Endothelial cell (in vitro differentiated cells): ENCODE measurements at regions not wholly inside any gene's neighbourhood (a gene's known extent, or its start where the extent isn't known, plus 50 kb on each side); places are given as distances from the start of the nearest gene placed in this dataset.

ENCODE experiments used
- DNase-seq: peaks from one replicate; pipeline ENCODE4 v3.0.0; 2021; ENCODE audit warnings: low spot score
- H3K27ac Mint-ChIP-seq: one replicate; pipeline ENCODE4 v1.8.0; 2021; ENCODE audit warnings: mixed read lengths, inconsistent platforms; ENCODE audit not compliant: unreplicated experiment
- H3K27me3 Mint-ChIP-seq: one replicate; pipeline ENCODE4 v1.8.0; 2021; ENCODE audit warnings: mild to moderate bottlenecking, moderate library complexity, mixed read lengths, inconsistent platforms; ENCODE audit not compliant: unreplicated experiment
- H3K36me3 Mint-ChIP-seq: one replicate; pipeline ENCODE4 v1.8.0; 2021; ENCODE audit warnings: mild to moderate bottlenecking, low read depth, mixed read lengths, inconsistent platforms; ENCODE audit not compliant: unreplicated experiment
- H3K4me1 Mint-ChIP-seq: one replicate; pipeline ENCODE4 v1.8.0; 2021; ENCODE audit warnings: mild to moderate bottlenecking, mixed read lengths, inconsistent platforms; ENCODE audit not compliant: unreplicated experiment
- H3K4me3 Mint-ChIP-seq: one replicate; pipeline ENCODE4 v1.8.0; 2021; ENCODE audit warnings: mild to moderate bottlenecking, mixed read lengths, inconsistent platforms; ENCODE audit not compliant: unreplicated experiment
- H3K9me3 Mint-ChIP-seq: one replicate; pipeline ENCODE4 v1.8.0; 2021; ENCODE audit warnings: mixed read lengths, inconsistent platforms; ENCODE audit not compliant: unreplicated experiment
- CTCF ChIP-seq: fragments of 200-600 bp; sonication (generic); IDR thresholded peaks from one replicate; pipeline ENCODE4 v1.5.0; 2021; ENCODE audit warnings: antibody characterized with exemption; ENCODE audit not compliant: unreplicated experiment

GRCh38 chr12:38158428-38159091 lies 158.0 kb upstream of the ALG10B start:
- peaks cover 18% of the 10 kb centered on the region for H3K27me3 Mint-ChIP-seq
- TF ChIP-seq CTCF, result no peak
- no peak overlapping the region for H3K27ac Mint-ChIP-seq
- H3K4me3 Mint-ChIP-seq, result no peak overlapping the region
- no peak for DNase-seq
- H3K9me3 Mint-ChIP-seq, result peaks cover 29% of the 10 kb centered on the region
- no peaks in the 10 kb centered on the region for H3K4me1 Mint-ChIP-seq
- peaks cover 5% of the 10 kb centered on the region for H3K36me3 Mint-ChIP-seq

- Mint-ChIP-seq H3K36me3 (peaks cover 5% of the 10 kb centered on the region), H3K4me1 (no peaks in the 10 kb centered on the region), H3K4me3 (no peak overlapping the region), H3K27ac (no peak overlapping the region), H3K27me3 (peaks cover 16% of the 10 kb centered on the region), H3K9me3 (peaks cover 28% of the 10 kb centered on the region)
- no peak for DNase-seq
- TF ChIP-seq CTCF, result no peak
Measured at GRCh38 chr12:38159092-38159551, 157.5 kb upstream of the ALG10B start.

GRCh38 chr12:38159591-38160317 lies 156.8 kb upstream of the ALG10B start:
- Mint-ChIP-seq H3K4me3 (no peak overlapping the region), H3K27me3 (peaks cover 16% of the 10 kb centered on the region), H3K4me1 (no peaks in the 10 kb centered on the region), H3K27ac (no peak overlapping the region), H3K9me3 (peaks cover 30% of the 10 kb centered on the region), H3K36me3 (peaks cover 5% of the 10 kb centered on the region)
- no peak for DNase-seq
- no peak for TF ChIP-seq CTCF

- DNase-seq, result no peak
- TF ChIP-seq CTCF, result no peak
- Mint-ChIP-seq H3K27ac (no peak overlapping the region), H3K4me3 (no peak overlapping the region), H3K27me3 (peaks cover 16% of the 10 kb centered on the region), H3K9me3 (peaks cover 31% of the 10 kb centered on the region), H3K36me3 (peaks cover 5% of the 10 kb centered on the region), H3K4me1 (no peaks in the 10 kb centered on the region)
Measured at GRCh38 chr12:38160318-38161122, 156.1 kb upstream of the ALG10B start.
